Sigmoid colon (tissue), 4 donors: ENCODE measurements at regions not wholly inside any gene's neighbourhood (a gene's known extent, or its start where the extent isn't known, plus 50 kb on each side); places are given as distances from the start of the nearest gene placed in this dataset.

Experiments used
- EP300 ChIP-seq, 4 donors: sonication (generic); formaldehyde crosslinking; IDR thresholded peaks; one replicate each; pipeline ENCODE4 v1.6.1; 2017; ENCODE audit warnings: antibody characterized with exemption in 4 of 4
- POLR2A ChIP-seq, 2 donors: fragments of 450-650 bp; IDR thresholded peaks; one replicate each; pipeline ENCODE4 v1.6.1; 2016; ENCODE audit warnings: antibody characterized with exemption in 2 of 2, mild to moderate bottlenecking in 2 of 2, moderate library complexity in 2 of 2
- POLR2AphosphoS5 ChIP-seq, 4 donors: sonication (generic); formaldehyde crosslinking; IDR thresholded peaks; one replicate each; pipeline ENCODE4 v1.6.1; 2017; ENCODE audit warnings: antibody characterized with exemption in 4 of 4
- TF ChIP-seq, protein P1 (sequence below), 4 experiments: fragments of 450-650 bp in 3 of 4; fragments of 200-600 bp in 1 of 4; IDR thresholded peaks; one replicate each; pipeline ENCODE4 v1.5.1; 2016 to 2019; ENCODE audit warnings: antibody characterized with exemption in 4 of 4, mild to moderate bottlenecking in 3 of 4, moderate library complexity in 2 of 4

DNA sequence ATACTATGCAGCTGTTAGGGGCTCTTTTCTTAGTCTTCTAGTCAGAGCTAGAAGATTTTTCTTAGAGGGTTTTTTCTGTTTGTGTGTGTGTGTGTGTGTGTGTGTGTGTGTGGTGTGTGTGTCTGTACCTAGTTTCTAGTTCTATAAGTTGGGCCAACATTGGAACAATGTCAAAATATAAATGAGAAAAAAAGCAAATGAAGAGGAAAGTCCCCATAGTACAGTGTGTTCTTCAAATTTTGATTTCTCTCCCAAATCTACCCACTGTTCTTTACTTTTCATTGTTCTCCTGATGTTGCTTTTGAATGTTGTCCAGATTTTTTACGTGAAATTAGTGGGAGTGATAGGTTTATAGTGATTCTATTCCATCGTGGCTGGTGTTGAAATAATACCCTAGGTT lies 2153.4 kb upstream of the RAG2 start:
- no peak for TF ChIP-seq POLR2A (IDR thresholded peaks at IDR 0.05)
- TF ChIP-seq, protein P1, sequence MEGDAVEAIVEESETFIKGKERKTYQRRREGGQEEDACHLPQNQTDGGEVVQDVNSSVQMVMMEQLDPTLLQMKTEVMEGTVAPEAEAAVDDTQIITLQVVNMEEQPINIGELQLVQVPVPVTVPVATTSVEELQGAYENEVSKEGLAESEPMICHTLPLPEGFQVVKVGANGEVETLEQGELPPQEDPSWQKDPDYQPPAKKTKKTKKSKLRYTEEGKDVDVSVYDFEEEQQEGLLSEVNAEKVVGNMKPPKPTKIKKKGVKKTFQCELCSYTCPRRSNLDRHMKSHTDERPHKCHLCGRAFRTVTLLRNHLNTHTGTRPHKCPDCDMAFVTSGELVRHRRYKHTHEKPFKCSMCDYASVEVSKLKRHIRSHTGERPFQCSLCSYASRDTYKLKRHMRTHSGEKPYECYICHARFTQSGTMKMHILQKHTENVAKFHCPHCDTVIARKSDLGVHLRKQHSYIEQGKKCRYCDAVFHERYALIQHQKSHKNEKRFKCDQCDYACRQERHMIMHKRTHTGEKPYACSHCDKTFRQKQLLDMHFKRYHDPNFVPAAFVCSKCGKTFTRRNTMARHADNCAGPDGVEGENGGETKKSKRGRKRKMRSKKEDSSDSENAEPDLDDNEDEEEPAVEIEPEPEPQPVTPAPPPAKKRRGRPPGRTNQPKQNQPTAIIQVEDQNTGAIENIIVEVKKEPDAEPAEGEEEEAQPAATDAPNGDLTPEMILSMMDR (IDR thresholded peaks at IDR 0.05) = no peak
- TF ChIP-seq EP300 (IDR thresholded peaks at IDR 0.05) = no peak
- TF ChIP-seq POLR2AphosphoS5 (IDR thresholded peaks at IDR 0.05) = no peak
